Natural killer cell (primary cell): ENCODE measurements at regions not wholly inside any gene's neighbourhood (a gene's known extent, or its start where the extent isn't known, plus 50 kb on each side); places are given as distances from the start of the nearest gene placed in this dataset.
A peak's percentile ranks its signal among the peaks of the same experiment; 100 is the strongest.

Experiments
- ATAC-seq, 3 donors: fragments of 150-1000 bp in 2 of 3; fragments of 200-7000 bp in 1 of 3; cut with Tn5 transposase; 1 replicate in 1 of 3; 2 replicates in 2 of 3; pipeline ENCODE4 v1.10.0; 2021; ENCODE audit warnings: mild to moderate bottlenecking in 2 of 3, moderate library complexity in 2 of 3
- DNase-seq, 2 donors: peaks; one replicate each; pipeline versions ENCODE4 v3.0.0 to v3.0.0-alpha.2; 2013 to 2021; ENCODE audit warnings: mixed read lengths in 1 of 2
- H3K27ac ChIP-seq: one replicate; pipeline ENCODE4 v1.5.1; 2013; ENCODE audit warnings: mild to moderate bottlenecking, low read length
- H3K27me3 ChIP-seq: one replicate; pipeline ENCODE4 v1.6.1; 2013; ENCODE audit warnings: low read length; ENCODE audit not compliant: control insufficient read depth, insufficient read depth
- H3K36me3 ChIP-seq: one replicate; pipeline ENCODE4 v1.6.1; 2013; ENCODE audit warnings: low read length; ENCODE audit not compliant: control insufficient read depth, insufficient read depth
- H3K4me1 ChIP-seq: one replicate; pipeline ENCODE4 v1.6.1; 2013; ENCODE audit warnings: low read length; ENCODE audit not compliant: control insufficient read depth, insufficient read depth
- H3K4me3 ChIP-seq: one replicate; pipeline ENCODE4 v1.5.1; 2013; ENCODE audit warnings: low read length
- H3K9me3 ChIP-seq: one replicate; pipeline ENCODE4 v1.6.1; 2013; ENCODE audit warnings: low read length; ENCODE audit not compliant: control insufficient read depth, insufficient read depth
- H3K27ac Mint-ChIP-seq, 2 donors: one replicate each; pipeline ENCODE4 v1.8.0; 2022; ENCODE audit warnings: mild to moderate bottlenecking in 2 of 2, mixed read lengths in 2 of 2, moderate library complexity in 1 of 2
- H3K27me3 Mint-ChIP-seq, 2 donors: one replicate each; pipeline ENCODE4 v1.8.0; 2022; ENCODE audit warnings: low read depth in 2 of 2, mixed read lengths in 2 of 2
- H3K36me3 Mint-ChIP-seq: one replicate; pipeline ENCODE4 v1.8.0; 2022; ENCODE audit warnings: mixed read lengths
- H3K4me1 Mint-ChIP-seq, 2 donors: one replicate each; pipeline ENCODE4 v1.8.0; 2022; ENCODE audit warnings: mixed read lengths in 2 of 2
- H3K4me3 Mint-ChIP-seq: one replicate; pipeline ENCODE4 v1.8.0; 2022; ENCODE audit warnings: mild to moderate bottlenecking, moderate library complexity, mixed read lengths
- H3K9me3 Mint-ChIP-seq, 2 donors: one replicate each; pipeline ENCODE4 v1.8.0; 2022; ENCODE audit warnings: mixed read lengths in 2 of 2
- CTCF ChIP-seq: fragments of 200-600 bp; IDR thresholded peaks from one replicate; pipeline ENCODE4 v1.8.0; 2022; ENCODE audit warnings: antibody characterized with exemption
- WGBS: methylation state at CpG from one replicate; pipeline ENCODE4 v1.1.7; 2013; ENCODE audit warnings: missing lambda C conversion rate; ENCODE audit not compliant: insufficient coverage; 5-methylcytosine and 5-hydroxymethylcytosine counted together
- intact Hi-C: fragments of 100-400 bp; cut with micrococcal nuclease; formaldehyde crosslinking; loops from one replicate; pipeline ENCODE4 v1.14.2; 2022

GRCh38 chrX:66731398-66731797 lies 92.5 kb upstream of the EDA2R start:
- no peaks in the 10 kb centered on the region for H3K9me3 ChIP-seq
- Mint-ChIP-seq H3K27me3 (peaks cover 0 to 26% of the 10 kb centered on the region in 2 donors), H3K27ac (no peak overlapping the region), H3K4me3 (no peak overlapping the region), H3K9me3 (no peaks in the 10 kb centered on the region), H3K4me1 (peaks cover 5 to 6% of the 10 kb centered on the region in 2 donors), H3K36me3 (no peaks in the 10 kb centered on the region)
- ATAC-seq = peak in 1 of 3 donors; percentile 50
- H3K27me3 ChIP-seq = no peaks in the 10 kb centered on the region
- H3K4me1 ChIP-seq = no peaks in the 10 kb centered on the region
- peak in 1 of 2 donors; percentile 50 for DNase-seq
- intact Hi-C loops = no loop called here
- WGBS = no CpG with 5 or more reads among the region's 2 CpGs
- TF ChIP-seq CTCF = no peak
- no peak overlapping the region for H3K4me3 ChIP-seq
- no peaks in the 10 kb centered on the region for H3K36me3 ChIP-seq
- no peak overlapping the region for H3K27ac ChIP-seq

- DNase-seq = peak; percentile 16 to 75
- intact Hi-C loops = no loop called here
Measured at GRCh38 chrX:66728818-66729271, 90.0 kb upstream of the EDA2R start.

GRCh38 chrX:66717926-66718325 lies 79.0 kb upstream of the EDA2R start:
- H3K4me1 ChIP-seq = no peaks in the 10 kb centered on the region
- intact Hi-C loops = no loop called here
- DNase-seq = no peak
- no peaks in the 10 kb centered on the region for H3K36me3 ChIP-seq
- no peak overlapping the region for H3K27ac Mint-ChIP-seq
- WGBS = 80% methylated on average over 3 of the region's 3 CpGs
- no peak overlapping the region for H3K4me3 Mint-ChIP-seq
- H3K27ac ChIP-seq = no peak overlapping the region
- ATAC-seq = no peak
- peaks cover 14 to 29% of the 10 kb centered on the region in 2 donors for H3K27me3 Mint-ChIP-seq
- no peaks in the 10 kb centered on the region for H3K4me1 Mint-ChIP-seq
- H3K27me3 ChIP-seq = no peaks in the 10 kb centered on the region
- H3K4me3 ChIP-seq = no peak overlapping the region
- no peak for TF ChIP-seq CTCF
- no peaks in the 10 kb centered on the region for H3K9me3 ChIP-seq
- H3K36me3 Mint-ChIP-seq = no peaks in the 10 kb centered on the region
- H3K9me3 Mint-ChIP-seq = no peaks in the 10 kb centered on the region

More at GRCh38 chrX:66728818-66729271, 90.0 kb upstream of the EDA2R start:
- Mint-ChIP-seq H3K27ac (no peak overlapping the region), H3K9me3 (no peaks in the 10 kb centered on the region), H3K4me3 (peak overlapping the region; percentile 58), H3K27me3 (peaks cover 0 to 33% of the 10 kb centered on the region in 2 donors), H3K36me3 (no peaks in the 10 kb centered on the region), H3K4me1 (peaks cover 5 to 6% of the 10 kb centered on the region in 2 donors)
- Histone ChIP-seq H3K9me3 (no peaks in the 10 kb centered on the region), H3K36me3 (no peaks in the 10 kb centered on the region), H3K4me1 (no peaks in the 10 kb centered on the region), H3K27ac (no peak overlapping the region), H3K4me3 (no peak overlapping the region), H3K27me3 (no peaks in the 10 kb centered on the region)
- WGBS = 1% methylated on average over 21 of the region's 21 CpGs
- peak; percentile 18 for TF ChIP-seq CTCF
- ATAC-seq = peak; percentile 62 to 83 (median 79)
